Muscle of leg (tissue), 3 donors: ENCODE measurements at regions not wholly inside any gene's neighbourhood (a gene's known extent, or its start where the extent isn't known, plus 50 kb on each side); places are given as distances from the start of the nearest gene placed in this dataset.

Experiments used
- DNase-seq: peaks from one replicate; pipeline ENCODE4 v3.0.0; 2013
- H3K27ac ChIP-seq: one replicate; pipeline ENCODE4 v1.5.1; 2013; ENCODE audit warnings: mild to moderate bottlenecking, low read length, control low read depth
- H3K27me3 ChIP-seq: one replicate; pipeline ENCODE4 v1.6.1; 2013; ENCODE audit warnings: low read length; ENCODE audit not compliant: control insufficient read depth, insufficient read depth
- H3K36me3 ChIP-seq: one replicate; pipeline ENCODE4 v1.6.1; 2013; ENCODE audit warnings: low read length; ENCODE audit not compliant: control insufficient read depth, insufficient read depth
- H3K4me1 ChIP-seq: one replicate; pipeline ENCODE4 v1.6.1; 2013; ENCODE audit warnings: low read length; ENCODE audit not compliant: control insufficient read depth, insufficient read depth
- H3K4me3 ChIP-seq: one replicate; pipeline ENCODE4 v1.5.1; 2013; ENCODE audit warnings: low read length, control low read depth
- H3K9me3 ChIP-seq: replicated peaks from 2 replicates; pipeline ENCODE4 v1.6.1; 2013; ENCODE audit warnings: low read depth, low read length; ENCODE audit not compliant: control insufficient read depth
- WGBS: methylation state at CpG from one replicate; pipeline ENCODE4 v1.1.5; 2013; ENCODE audit warnings: missing lambda C conversion rate; ENCODE audit not compliant: insufficient coverage; 5-methylcytosine and 5-hydroxymethylcytosine counted together

DNA sequence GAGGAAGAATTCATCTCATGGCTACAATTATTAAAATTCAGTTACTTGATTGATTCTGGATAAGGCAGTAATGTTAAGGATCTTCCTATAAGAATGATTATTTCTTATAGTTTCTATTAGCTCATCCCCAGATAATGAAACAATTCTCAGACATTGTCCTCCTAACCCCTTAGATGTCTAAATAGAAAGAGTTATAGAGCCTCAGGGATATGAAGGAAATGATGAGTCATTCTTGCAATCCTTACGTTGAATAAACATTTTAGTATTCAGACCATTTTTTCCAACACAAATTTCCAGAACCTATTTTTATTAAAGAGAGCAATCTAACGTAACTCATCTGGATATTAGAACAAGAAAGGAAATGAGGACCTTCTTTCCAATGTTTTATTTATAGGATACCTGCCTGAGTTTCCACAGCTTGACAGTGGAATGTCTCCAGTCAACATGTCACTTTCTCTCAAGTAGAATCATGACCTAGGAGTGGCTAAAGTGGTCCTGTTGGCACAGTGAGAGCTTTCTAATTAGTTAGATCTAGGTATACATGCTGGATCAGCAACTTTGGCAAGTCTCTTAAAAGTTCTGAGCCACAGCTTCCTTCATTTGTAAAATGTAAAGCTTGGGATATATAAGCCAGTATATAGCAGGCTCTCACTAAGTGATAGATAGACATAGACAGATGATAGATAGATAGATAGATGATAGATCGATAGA, 88.0 kb upstream of the RAB27B start:
- peak; percentile 67 for DNase-seq
- WGBS, result no CpG with 5 or more reads among the region's 3 CpGs
- no peaks in the 10 kb centered on the region for H3K9me3 ChIP-seq
- H3K36me3 ChIP-seq, result no peaks in the 10 kb centered on the region
- H3K4me3 ChIP-seq, result no peak overlapping the region
- no peaks in the 10 kb centered on the region for H3K27me3 ChIP-seq
- H3K4me1 ChIP-seq, result peaks cover 9% of the 10 kb centered on the region
- H3K27ac ChIP-seq, result no peak overlapping the region

DNA sequence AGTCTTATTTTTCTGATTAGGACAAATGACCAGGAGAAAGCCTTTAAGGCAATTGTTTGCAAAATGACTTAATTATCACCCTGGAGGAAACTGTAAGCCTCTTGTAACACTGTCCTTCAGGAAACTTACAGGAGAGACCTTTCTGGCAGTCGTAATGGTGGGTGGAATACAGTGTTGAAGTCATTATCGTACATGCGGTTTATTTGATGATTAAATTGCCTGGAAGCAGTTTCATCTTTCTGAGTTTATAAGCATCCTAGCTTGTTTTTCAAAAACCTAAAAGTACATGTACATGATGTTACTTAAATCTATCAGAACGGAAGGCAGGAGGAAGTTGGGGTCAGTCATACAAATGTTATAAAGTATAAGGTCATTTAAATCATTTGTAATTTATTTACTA, 86.2 kb upstream of the RAB27B start:
- DNase-seq, result peak; percentile 34
- H3K4me3 ChIP-seq, result no peak overlapping the region
- no peaks in the 10 kb centered on the region for H3K9me3 ChIP-seq
- no peaks in the 10 kb centered on the region for H3K27me3 ChIP-seq
- WGBS, result no CpG with 5 or more reads among the region's 4 CpGs
- peaks cover 9% of the 10 kb centered on the region for H3K4me1 ChIP-seq
- no peaks in the 10 kb centered on the region for H3K36me3 ChIP-seq
- H3K27ac ChIP-seq, result no peak overlapping the region

DNA sequence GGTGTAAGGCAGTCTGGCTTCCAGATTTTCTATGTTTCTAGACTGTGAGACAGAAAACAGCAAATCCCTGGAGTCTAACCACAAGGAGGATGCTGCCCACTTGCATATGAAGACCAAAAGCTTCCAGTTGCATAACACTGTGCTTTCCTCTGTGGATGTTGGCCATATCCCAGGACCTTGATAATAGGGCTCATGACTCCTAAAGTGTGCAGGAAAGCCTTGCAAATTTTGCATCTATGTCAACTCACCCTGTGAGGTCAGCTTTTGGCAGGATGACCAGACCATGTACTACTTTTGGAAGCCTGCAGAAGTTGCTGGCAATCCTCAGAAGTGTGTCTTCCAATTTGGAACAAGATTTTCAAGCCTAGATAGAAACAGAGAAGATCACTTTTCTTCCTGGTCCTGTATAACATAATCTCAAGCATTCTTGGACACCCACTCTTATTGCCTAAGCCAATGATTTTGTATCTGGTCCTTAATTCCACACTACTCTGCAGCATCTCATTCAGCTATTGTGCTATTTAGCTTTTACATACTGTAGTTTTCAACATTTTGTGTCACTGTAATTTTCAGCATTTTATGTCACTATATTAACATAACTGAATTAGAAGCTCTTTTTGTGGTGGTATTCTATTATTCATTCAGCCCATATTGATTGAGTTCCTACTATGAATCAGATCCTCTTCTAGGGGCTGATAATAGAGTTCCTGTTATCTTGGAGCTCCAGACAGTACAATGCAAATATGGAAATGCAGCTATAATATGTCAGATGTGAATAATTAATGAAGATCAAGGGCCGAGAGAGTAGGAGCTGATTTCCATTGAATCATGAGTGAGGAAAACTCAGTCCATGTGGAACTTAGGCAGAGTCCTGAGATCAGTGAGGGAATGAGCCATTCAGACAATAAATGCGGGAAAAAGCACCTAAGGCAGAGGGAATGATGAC, 85.3 kb upstream of the RAB27B start:
- no peak overlapping the region for H3K4me3 ChIP-seq
- no peaks in the 10 kb centered on the region for H3K36me3 ChIP-seq
- peaks cover 9% of the 10 kb centered on the region for H3K4me1 ChIP-seq
- no peaks in the 10 kb centered on the region for H3K27me3 ChIP-seq
- DNase-seq, result peak; percentile 96
- no peaks in the 10 kb centered on the region for H3K9me3 ChIP-seq
- 51% methylated on average over 2 of the region's 2 CpGs for WGBS
- H3K27ac ChIP-seq, result no peak overlapping the region

DNA sequence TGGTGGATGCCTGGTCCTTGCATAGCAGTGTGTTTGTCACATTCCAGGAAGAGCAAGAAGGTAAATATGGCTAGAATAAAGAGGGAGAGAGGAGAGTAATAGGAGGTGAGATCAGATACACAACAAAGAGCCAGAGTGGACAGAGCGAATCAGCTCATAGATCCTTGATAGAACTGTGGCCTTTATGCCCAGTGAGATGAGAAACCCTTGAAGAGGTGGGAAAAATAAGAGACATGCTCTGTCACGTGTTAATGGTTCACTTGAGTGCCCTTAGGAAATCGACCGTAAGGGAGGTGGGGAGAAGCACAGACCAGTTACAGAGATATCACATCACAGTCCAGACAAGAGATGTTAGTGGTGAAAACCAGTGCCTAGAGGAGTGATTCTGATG, 84.7 kb upstream of the RAB27B start:
- Histone ChIP-seq H3K27ac (no peak overlapping the region), H3K4me1 (peaks cover 9% of the 10 kb centered on the region), H3K4me3 (no peak overlapping the region), H3K9me3 (no peaks in the 10 kb centered on the region), H3K36me3 (no peaks in the 10 kb centered on the region), H3K27me3 (no peaks in the 10 kb centered on the region)
- no peak for DNase-seq
- 90% methylated on average over 2 of the region's 4 CpGs for WGBS

DNA sequence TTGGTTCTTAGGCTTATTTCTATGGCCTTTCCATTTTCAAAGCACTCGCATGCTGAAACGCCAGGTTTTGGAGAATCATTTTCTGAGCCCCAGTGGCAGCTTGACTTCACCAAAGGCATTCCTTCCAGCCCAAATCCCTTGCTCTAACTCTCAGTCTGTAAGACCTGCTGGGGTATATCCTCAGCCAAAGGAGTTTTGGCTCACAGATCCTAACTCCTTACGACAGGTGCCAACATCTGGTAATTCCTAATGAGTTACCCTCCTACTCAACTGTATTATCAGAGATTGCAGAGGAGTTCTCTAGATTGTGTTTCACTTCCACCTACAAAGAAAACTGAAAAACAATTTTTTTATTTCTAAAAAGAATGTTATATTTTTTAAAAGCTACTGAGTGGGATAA, 79.0 kb upstream of the RAB27B start:
- DNase-seq, result no peak
- Histone ChIP-seq H3K4me1 (no peaks in the 10 kb centered on the region), H3K27me3 (no peaks in the 10 kb centered on the region), H3K36me3 (no peaks in the 10 kb centered on the region), H3K9me3 (no peaks in the 10 kb centered on the region), H3K4me3 (no peak overlapping the region), H3K27ac (no peak overlapping the region)
- no CpG with 5 or more reads among the region's 3 CpGs for WGBS

DNA sequence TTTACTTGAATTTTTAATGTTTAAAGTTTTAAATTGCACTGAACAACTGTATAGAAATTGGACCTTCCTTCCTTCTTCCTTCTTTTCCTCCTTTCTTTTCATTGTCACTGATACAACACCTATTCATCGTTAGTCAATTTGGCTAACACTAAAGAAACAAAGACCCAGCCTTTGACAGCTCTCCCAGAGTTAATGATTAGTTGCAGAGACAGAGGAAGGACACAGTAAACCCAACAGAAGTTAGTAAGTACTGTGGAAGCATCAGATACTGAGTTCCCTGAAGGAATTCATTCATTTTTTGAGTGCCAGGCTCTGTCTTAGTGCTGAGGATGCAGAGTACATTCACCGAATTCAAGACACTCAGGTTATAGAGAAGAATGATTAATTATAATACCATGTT, 77.9 kb upstream of the RAB27B start:
- no peak overlapping the region for H3K27ac ChIP-seq
- H3K4me3 ChIP-seq, result no peak overlapping the region
- WGBS, result no CpG with 5 or more reads among the region's 2 CpGs
- no peaks in the 10 kb centered on the region for H3K9me3 ChIP-seq
- H3K27me3 ChIP-seq, result no peaks in the 10 kb centered on the region
- H3K36me3 ChIP-seq, result no peaks in the 10 kb centered on the region
- no peaks in the 10 kb centered on the region for H3K4me1 ChIP-seq
- DNase-seq, result no peak

DNA sequence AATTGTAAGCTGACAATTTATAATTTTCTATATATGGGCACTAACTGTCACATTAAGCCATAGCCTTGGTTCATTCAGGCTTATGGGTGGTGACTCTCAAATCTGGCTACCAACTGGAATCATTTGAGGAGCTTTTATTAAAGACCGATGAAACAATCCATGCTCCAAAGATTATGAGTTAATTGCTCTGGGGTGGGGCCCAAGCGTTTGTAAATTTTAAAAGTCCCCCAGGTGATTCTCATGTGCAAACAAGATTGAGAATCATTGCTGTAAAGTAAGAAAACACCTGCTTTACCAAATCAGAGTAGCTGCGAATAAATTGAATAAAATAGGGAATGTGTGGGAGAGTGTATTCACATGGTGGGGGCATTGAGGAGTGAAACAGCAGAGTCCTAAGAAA, 76.1 kb upstream of the RAB27B start:
- WGBS, result no CpG with 5 or more reads among the region's 3 CpGs
- DNase-seq, result no peak
- Histone ChIP-seq H3K27ac (no peak overlapping the region), H3K9me3 (no peaks in the 10 kb centered on the region), H3K27me3 (no peaks in the 10 kb centered on the region), H3K36me3 (no peaks in the 10 kb centered on the region), H3K4me1 (no peaks in the 10 kb centered on the region), H3K4me3 (no peak overlapping the region)

DNA sequence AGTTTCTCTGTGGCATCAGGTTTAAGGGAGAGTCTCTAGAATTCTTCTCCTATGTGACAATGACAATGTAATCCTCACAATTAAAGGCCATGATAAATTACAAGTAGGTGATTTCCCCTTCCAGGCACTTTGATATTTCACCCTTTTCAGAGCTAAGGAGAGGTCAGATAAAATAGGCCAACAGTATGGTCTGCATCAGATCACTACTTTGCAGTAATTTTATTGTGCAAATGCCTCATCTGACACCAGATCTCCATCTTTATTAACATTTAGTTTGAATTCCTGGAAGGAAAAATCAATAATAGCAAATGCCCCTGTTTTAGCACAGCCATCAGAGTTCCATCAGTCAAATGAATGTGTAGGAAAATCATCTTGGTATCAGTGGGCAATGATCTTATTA, 72.8 kb upstream of the RAB27B start:
- no peaks in the 10 kb centered on the region for H3K9me3 ChIP-seq
- no peak overlapping the region for H3K27ac ChIP-seq
- H3K4me3 ChIP-seq, result no peak overlapping the region
- H3K27me3 ChIP-seq, result no peaks in the 10 kb centered on the region
- no peaks in the 10 kb centered on the region for H3K4me1 ChIP-seq
- no peak for DNase-seq
- H3K36me3 ChIP-seq, result no peaks in the 10 kb centered on the region

DNA sequence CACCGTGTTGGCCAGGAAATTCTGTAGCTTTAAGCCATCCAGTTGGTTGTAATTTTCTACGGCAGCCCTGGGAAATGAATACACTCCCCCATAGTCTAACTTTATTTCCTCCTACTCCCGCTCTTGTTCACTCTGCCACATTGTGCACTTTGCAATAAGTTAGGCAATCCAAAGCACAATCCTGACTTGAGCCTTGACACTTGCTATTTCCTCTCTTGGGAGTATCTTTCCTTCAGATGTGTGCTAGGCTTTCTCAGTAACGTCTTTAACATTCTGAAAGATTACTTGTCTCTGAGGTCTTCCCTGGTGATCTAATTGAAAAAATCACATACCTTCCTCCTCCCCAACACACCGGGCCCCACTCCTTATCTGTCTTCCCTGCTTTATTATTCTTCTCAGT, 65.9 kb upstream of the RAB27B start:
- Histone ChIP-seq H3K9me3 (no peaks in the 10 kb centered on the region), H3K4me3 (no peak overlapping the region), H3K27me3 (no peaks in the 10 kb centered on the region), H3K4me1 (no peaks in the 10 kb centered on the region), H3K36me3 (no peaks in the 10 kb centered on the region), H3K27ac (no peak overlapping the region)
- DNase-seq, result no peak
- WGBS, result 7% methylated on average over 4 of the region's 5 CpGs

DNA sequence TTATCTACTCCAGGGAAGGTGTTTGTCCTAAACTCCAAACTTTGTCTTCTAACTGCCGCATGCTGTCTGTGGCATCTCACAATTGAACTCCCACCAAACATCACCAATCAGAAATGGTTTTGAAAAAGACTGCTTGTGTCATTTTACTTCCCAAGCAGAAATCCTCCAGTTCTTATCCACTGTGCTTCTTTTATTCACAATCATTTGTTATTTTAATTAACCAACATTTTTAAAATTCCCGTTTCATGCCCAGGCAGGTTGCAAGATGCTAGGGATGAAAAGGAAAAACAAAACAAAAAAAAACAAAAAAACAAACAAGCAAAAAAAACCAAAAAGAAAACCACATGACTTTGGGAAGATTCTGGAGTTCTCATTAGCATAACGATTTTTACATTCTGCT, 63.5 kb upstream of the RAB27B start:
- H3K4me1 ChIP-seq, result no peaks in the 10 kb centered on the region
- H3K27ac ChIP-seq, result no peak overlapping the region
- H3K27me3 ChIP-seq, result no peaks in the 10 kb centered on the region
- no peak for DNase-seq
- H3K9me3 ChIP-seq, result no peaks in the 10 kb centered on the region
- no peak overlapping the region for H3K4me3 ChIP-seq
- 100% methylated on average over 2 of the region's 3 CpGs for WGBS
- no peaks in the 10 kb centered on the region for H3K36me3 ChIP-seq
